GM03348 (cell line): ENCODE measurements at regions not wholly inside any gene's neighbourhood (a gene's known extent, or its start where the extent isn't known, plus 50 kb on each side); places are given as distances from the start of the nearest gene placed in this dataset.
"Not testable (repeated sequence)": the region's sequence is repeated elsewhere in the genome, so short reads cannot be mapped to it uniquely, and the experiment has no call there.

ENCODE experiments used
- DNase-seq: peaks from one replicate; pipeline ENCODE4 v3.0.0; 2012; ENCODE audit warnings: low spot score

DNA sequence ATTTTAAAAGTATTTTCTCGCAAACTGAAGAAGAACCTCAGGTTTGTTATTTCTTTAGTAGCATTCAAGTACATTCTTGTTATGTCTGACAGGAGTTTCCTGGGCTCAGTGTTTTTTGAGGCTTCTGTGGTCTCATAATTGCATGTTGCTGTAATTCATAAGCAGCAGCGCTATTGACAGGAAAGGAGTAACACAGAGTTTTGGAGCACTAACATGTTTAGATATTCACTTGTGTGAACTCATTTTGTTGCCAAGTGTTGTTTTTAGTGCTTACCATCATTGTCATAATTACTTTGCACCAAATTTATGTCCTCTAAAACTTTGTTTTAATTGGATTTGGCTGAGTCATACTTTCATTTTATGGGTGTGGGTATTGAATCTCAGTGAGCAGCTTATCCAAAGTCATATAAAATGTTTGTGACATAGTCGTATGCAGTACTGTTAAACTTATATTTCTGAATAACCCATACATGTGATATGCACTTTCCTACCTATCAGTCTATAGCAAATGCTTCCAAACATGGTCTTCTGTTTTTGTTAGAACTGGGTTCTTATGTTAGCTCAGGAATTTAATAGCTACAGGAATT lies 358.7 kb upstream of the CTSO start:
- no peak for DNase-seq

DNA sequence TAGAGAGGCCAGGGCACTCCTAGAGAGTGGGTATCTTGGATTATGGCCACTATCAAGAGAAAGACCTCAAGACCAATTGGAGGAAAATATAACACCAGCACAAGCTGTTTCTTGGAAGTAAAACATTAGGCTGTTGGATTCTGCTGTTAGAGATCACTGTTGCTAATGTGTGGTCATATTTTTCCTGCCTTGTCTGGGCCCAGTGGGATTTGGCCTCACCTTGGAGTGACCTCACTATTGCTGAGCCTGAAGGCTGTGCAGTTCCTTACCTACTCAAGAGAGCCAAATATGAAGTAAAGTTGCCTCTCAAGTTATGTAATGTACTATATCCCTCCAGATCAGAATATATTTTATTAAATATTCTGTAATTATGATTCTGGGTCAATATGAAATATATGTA lies 355.4 kb upstream of the CTSO start:
- DNase-seq = no peak

DNA sequence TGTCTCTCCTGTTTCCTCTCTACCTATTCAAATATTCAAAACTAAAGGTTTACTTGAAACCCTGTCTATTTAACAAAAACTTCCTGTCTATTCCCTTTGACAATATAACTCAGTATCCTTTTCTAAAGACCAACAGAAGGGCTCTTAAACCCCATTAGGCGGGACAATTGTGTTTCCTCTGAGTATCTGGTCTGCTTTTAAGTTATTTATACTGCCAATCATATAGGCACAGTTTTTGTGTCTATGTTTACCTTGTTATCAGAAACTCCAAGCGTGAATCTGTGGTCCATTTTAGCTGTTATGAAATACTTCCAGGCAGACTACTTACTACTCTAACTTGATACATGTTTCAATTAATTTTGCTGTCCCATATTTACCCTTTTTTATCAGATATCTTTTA lies 350.0 kb upstream of the CTSO start:
- no peak for DNase-seq

DNA sequence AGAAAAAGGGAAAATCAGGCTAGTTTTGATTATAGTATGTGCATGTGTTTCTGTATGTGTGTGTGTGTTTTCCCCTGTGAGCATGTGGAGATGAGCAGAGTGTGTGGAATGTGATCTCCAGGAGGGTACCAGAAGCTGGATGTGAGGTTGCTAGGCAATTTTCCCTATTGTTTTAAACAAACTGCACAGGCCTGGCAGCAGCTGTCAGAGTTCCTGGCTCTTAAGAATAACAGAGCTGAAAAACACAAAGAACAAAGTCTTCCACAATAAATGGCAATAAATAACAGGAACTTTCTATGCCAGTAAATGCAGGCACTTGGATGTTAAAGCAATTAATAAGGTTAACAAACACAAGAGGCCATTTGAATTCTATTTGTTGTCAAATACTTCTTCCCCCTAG lies 344.6 kb upstream of the CTSO start:
- DNase-seq = peak; percentile 59

DNA sequence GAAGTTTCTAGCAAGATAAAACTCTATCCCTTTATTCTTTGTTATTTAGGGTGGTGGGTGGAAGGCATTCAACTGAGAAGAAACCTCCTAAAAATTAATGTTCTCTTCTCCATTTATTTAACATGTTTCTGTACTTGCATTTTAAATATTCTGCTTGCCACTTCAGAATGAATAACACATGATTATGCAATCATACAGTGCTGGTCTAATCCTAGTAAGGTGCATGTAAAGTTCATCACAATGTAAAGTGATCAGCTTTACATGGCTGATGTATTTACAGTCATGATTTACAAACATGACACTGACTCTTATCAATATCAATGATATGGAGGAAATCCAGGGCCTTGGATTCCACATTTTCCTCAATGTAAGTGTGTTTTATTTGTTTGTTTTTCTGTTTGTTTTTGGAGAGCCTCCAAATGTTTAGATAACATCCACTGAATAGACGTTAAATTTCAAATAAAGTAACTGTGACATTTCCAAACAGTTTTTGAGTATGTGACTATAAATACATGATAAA lies 342.1 kb upstream of the CTSO start:
- DNase-seq = no peak

DNA sequence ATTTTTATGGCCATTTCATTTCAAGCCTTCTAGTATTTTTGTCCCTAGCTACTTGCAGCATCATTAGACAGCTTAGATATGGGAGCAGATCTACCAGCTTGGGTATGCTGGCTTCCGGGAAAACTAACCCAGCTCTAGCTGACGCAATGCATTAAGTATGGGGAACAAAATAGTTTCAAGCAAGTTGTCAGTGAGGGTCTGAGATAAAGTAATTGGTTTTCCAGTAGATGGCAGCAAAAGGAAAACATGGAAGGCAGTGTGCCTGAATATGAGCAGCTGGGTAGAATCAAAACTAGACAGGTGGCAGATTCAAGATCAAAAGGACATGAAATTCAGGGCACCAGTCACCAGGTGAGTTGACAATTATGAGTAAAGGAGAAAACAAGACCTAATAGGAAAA lies 340.9 kb upstream of the CTSO start:
- peak; percentile 29 for DNase-seq

DNA sequence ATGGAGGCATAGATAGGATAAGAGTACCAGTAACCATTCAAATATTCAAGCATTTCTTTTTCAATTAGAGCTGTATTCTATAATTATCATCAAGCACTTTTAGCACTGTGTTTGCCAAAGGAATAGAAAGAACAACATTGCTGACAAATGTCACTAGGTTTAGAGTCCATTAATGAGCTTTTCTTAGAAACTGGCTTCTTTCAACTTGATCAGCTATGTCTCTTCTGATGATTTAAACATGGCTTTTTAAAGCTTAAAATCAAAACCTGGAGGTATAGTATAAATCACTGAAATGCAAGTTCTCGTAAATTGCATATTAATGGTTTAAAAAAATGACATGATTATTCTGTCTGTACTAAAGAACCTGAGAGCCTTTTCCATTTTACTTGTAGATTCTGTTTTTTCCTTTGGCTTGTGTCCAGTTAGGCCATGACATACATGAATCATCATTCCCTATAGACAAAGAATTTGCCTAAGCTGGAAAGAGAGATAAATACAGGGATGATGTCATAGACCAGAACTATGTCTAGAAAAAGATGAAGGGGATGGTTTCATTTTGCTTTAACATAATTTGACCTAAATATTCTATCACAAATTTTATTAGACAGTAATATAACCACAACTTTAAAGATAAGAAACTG lies 340.1 kb upstream of the CTSO start:
- peak; percentile 14 for DNase-seq

DNA sequence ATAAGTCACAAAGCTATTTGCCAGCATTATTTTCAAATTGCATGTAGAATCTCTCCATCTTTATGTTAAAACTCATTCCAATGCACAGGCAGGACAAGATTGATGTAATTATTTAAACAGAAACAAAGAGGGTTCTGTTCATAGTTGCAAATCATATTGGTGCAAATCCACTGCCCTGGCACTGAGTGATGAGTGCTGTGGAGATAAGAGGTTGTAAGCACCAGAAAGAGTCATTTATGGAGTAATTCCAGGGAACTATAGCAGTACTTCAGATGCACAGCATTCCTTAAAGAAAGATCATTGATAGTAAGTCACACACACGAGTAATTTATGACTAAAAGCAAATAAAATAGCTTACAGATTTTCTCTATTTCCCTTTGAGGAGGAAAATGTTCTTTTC lies 337.7 kb upstream of the CTSO start:
- peak; percentile 53 for DNase-seq

DNA sequence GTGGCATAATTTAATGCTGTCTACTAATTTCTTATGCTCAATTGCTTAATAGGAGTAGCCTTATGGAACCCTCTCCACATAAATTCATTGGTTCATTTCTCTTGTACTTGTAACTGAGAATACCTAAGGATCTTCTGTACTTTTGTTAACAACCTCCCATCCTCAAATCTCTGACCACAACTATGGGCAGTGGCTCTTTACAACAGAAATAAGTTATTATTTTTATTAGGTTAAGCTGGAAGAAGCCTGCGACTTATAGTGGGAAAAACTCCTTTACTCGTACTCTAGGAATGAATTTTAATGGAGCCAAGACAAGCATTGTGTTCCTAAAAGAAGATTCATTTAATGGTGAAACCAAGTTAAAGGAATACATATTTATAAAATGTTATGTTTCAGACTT lies 337.1 kb upstream of the CTSO start:
- DNase-seq = peak; percentile 16

DNA sequence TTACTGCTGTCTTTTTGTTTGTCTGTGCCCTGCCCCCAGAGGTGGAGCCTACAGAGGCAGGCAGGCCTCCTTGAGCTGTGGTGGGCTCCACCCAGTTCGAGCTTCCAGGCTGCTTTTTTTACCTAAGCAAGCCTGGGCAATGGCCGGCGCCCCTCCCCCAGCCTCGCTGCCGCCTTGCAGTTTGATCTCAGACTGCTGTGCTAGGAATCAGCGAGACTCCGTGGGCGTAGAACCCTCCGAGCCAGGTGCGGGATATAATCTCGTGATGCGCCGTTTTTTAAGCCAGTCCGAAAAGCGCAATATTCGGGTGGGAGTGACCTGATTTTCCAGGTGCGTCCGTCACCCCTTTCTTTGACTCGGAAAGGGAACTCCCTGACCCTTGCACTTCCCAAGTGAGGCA lies 336.4 kb upstream of the CTSO start:
- DNase-seq = not testable (repeated sequence)

DNA sequence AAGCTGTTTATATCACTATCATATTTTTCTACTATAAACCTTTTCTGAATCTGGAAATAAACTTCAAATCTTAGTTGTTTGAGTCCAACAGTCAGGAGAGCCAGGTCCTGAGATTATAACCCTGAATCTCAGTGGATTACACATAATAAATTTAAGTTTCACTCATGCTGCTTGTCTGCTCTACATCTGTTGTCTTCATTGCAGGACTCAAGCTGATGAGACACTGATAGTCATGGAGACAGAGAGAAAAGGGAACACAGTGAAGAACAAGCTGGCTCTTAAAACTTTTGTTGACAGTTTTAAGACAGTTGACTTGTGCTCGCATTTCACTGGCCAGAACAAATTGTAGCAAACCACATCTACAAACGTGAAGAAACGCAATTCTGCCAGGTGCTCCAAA lies 327.0 kb upstream of the CTSO start:
- DNase-seq = no peak

DNA sequence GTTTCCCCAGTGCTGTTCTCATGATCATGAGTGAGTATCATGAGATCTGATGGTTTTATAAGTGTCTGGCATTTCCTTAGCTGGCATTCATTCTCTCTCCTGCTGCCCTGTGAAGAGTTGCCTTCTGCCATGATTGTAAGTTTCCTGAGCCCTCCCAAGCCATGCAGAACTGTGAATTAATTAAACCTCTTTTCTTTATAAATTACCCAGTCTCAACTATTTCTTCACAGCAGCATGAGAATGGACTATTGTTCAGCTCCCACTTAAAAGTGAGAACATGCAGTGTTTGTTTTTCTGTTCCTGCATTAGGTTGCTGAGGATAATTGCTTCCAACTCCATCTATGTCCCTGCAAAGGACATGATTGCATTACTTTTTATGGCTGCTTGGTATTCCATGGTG lies 311.7 kb upstream of the CTSO start:
- no peak for DNase-seq

DNA sequence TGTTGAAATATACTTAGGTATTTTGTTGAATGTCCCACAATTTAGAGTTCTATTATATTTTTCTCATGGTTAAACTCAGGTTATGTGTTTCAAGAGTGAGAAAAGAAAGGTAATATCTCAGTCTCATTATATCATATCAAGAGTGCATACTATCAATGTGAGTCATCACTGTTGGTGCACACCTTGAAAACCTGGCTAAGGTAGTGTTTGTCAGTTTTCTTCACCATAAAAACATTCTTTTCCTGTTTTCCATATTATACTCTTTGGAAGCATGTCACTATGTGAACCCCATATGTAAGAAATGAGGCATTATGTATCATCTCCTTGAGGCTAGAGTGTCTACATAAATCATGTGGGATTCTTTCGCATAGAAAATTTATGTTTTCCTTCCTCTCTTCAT lies 307.6 kb upstream of the CTSO start:
- no peak for DNase-seq

DNA sequence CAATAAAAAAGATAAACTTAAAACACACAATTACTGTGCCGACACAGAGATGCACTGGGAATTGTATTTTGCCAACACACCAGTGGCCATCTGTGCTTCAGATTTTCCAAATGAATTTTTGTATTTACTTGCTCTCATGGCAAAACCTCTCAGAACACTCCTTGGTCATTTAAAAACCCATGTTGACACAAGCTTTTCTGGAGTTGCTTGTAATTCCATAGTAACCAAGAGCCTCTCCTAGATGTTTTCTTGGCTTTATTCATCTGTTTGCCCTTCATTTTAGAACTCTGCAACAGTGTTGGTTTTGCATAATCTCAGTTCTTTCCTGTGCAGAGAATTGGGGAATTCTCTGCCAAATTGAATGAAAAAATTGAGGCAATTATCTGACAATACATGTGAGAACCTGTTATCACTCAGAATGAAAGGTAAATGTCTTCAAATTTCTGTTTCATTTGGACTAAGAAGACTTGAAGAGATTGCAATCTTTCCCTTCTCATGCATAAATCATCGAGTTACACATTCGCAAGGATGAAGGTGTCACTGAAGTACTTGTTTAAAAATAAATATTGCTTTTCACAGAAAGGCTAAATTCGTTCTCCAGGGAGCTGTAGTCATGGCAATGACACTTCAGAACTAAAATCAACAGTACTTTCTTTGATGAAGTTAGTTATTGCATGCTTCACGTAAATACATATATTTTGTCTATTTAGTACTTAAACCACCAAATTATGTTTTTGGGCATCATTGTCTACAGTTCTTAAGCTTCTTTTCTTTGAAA lies 301.8 kb upstream of the CTSO start:
- DNase-seq = no peak

DNA sequence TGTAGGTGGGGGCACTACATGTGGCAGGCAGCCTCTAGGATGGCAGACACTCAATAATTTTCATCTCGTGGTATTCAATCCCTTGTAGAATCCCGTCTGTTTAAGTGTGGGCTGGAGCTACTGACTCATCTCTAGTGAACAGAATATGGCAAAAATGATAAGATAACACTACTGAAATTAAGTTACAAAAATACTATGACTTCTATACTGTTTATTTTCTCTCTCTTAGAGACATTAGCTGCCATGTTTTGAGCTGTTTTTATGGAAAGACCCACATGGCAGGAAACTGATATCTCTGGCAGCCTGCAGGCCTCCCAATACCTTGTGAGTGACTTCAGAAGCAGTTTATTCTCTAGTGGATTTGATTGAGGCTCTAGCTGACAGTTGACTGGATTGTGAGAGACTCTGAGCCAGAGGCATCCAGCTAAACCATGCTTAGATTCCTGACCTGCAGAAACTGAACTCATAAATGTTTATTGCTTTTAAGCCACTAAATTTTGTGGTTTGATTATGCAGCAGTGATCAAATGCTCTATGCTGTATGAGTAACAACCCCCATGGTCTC lies 298.8 kb upstream of the CTSO start:
- no peak for DNase-seq

DNA sequence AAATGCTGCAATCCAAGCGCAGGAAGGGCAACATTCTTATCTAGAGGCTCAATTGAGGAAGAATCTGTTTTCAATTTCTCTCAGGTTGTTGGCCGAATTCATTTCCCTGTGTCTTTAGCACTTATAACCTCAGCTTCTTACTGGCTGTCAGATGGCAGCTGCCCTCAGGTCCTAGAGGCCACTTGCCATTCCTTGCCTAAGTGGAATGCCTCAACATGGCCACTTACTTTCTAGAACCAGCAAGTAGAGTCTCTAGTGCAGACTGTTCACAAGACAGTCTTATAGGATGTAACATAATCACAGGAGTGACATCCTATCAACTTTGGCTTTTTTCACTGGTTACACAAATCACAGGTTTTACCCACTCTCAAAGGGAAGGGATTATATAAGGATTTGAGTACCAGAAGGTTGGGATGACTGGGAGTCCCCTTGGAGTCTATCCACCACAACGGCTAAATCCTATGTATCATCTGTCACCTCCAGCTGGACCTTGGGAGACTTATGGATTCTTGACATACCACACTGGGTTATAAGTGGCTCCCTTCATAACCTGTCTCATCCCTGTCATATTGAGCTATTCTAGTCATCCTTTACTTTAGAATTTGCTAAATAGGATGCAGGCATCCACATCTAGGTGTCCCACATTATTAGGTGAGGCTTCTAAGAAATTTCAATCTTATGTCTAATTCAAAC lies 297.9 kb upstream of the CTSO start:
- no peak for DNase-seq

DNA sequence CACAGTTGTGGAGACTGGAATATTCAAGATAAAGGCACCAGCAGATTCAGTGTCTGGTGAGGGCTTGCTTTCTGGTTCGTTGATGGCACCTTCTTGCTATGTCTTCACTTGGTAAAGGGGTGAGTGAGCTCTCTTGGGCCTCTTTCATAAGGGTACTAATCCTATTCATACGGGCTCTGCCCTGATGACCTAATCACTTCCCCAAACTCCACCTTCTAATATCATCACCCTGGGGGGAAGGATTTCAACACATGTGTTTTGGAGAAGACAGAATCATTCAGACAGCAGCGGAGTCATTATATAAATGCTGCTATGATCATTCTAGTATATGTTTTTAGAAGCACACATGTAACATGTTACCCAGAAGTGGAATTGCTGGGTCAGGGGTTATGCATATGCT lies 295.3 kb upstream of the CTSO start:
- DNase-seq = no peak

DNA sequence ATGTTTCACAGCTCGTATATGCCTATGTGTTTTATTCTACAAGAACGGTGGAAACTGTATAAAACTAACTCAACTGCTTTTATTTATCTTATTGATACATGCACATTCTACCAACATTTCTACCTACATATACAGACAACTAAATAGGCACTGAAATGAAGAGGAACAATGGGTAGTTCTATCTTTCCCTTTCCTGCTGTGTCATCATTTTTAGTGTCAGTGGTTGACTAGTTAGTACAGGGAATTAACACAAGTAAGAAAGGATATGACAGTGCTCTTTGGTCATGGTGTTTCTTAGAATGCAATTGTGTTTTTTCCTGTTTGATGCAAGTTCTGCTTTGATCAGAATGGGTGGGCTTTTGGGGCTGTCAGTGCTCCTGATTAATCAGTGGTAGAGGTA lies 293.8 kb upstream of the CTSO start:
- no peak for DNase-seq

DNA sequence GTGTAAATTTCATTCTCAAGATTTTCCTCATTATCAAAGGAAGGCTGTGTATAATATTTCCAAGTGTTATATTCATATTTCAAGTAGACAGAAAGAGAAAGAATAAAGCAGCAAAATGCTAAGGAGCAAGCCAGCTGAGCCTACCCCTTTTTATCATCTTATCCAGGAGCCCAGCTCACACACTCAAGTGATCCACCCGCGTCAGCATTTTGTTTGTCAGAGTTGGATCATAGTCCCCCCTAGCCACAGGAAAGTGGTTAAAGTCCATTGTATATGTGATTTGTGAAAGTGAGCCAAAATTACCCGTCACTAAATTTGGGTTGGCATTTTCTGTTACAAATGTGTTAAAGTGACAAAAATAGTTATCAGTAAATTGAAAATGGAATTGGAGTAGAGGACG lies 289.3 kb upstream of the CTSO start:
- no peak for DNase-seq

DNA sequence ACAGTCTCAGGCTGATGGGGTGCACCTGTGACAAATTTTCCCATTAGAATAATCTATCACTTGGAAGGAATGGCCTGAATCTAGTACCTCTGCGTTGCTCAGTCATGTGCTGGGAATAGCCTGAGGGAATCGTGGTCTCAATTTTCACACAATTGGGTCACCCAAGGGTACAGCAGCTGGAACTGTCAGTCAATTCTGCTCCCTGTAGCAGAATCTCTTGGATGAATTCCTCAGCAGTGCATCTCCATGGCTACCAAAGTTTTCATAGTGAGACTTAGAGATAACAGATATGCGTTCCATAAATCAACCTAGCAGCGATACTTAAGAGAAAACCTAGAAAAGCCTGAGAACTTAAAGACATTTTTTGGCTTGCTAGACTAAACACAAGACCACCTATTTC lies 288.7 kb upstream of the CTSO start:
- no peak for DNase-seq

DNA sequence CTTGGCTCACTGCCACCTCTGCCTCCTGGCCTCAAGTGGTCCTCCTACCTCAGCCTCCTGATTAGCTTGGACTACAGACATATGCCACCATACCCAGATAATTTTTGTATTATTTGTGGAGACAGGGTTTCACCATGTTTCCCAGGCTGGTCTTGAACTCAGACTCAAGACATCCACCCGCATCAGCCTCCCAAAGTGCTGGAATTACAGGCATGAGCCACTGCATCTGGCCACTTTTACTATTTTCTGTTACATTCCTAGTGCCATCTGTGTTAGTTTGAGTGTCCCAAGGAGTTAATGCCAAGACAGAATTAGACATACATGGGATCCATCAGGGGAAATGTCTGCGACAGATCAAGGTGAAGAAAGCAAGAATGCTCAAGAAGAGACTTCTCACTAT lies 288.2 kb upstream of the CTSO start:
- DNase-seq = no peak

DNA sequence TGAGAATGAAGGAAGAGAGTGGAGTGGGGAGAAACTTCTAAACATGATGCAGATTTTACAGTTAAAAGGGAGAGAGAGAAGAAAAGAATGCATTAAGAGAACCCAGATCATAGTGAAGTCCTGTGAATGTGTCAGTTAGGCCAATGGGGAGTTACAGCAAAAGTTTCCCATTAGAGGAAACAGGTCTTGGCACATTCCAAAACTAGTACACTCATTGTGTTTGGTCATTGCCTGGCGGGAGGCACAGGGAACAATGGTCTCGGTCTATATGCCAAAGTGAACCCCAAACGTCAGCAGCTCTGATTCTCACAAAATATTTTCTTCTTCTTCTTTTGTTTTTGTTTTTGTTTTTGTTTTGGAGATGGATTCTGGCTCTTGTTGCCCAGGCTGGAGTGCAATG lies 284.5 kb upstream of the CTSO start:
- DNase-seq = no peak

DNA sequence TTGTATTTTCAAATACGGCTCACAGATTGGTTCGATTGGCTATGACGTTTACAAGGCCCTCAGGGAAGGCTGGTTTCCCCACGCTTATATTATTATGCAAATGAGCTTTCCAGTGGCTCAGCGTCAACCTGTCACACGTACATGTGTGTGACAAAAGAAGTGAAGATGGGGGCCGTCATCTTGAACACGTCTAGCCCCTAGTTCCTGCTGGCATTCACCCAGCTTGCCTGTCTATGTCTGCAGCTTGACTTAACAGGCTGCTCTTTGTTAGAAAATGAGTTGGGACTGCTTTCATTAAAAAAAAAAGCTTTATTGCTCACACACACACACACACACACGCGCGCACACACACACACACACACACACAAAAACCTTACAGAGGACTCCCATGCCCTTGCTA lies 283.6 kb upstream of the CTSO start:
- no peak for DNase-seq
